NB4 (cell line): ENCODE measurements at regions not wholly inside any gene's neighbourhood (a gene's known extent, or its start where the extent isn't known, plus 50 kb on each side); places are given as distances from the start of the nearest gene placed in this dataset.

ENCODE experiments used
- CTCF ChIP-seq: IDR thresholded peaks from one replicate; pipeline ENCODE4 v1.5.1; 2012; ENCODE audit warnings: low read depth, low read length
- POLR2A ChIP-seq: IDR thresholded peaks from 2 replicates; pipeline ENCODE4 v1.6.1; 2011; ENCODE audit warnings: mild to moderate bottlenecking; ENCODE audit not compliant: insufficient read length; ENCODE audit errors: extremely low read depth

DNA sequence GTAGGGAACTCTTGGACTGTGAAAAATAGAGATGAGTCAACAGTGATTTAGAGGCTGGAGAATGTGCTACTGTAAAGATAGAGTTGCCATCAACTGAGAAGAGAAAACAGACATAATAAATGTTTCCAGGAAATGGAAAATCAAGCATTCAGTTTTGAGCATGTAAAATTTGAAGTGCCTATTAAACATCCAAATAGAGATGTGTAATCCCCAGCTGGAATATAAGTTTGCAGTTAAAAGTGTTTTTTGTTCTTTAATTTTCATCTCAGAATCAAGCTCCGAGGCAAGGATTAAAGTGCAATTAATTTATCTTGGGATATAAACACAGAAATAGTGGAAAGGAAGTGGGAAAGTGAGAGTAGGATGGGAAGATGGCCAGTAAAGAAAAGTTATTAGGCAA, 666.0 kb upstream of the RAG2 start:
- TF ChIP-seq CTCF: no peak
- no peak for TF ChIP-seq POLR2A
